ENCODE measurements at regions not wholly inside any gene's neighbourhood (a gene's known extent, or its start where the extent isn't known, plus 50 kb on each side); places are given as distances from the start of the nearest gene placed in this dataset.

DNA sequence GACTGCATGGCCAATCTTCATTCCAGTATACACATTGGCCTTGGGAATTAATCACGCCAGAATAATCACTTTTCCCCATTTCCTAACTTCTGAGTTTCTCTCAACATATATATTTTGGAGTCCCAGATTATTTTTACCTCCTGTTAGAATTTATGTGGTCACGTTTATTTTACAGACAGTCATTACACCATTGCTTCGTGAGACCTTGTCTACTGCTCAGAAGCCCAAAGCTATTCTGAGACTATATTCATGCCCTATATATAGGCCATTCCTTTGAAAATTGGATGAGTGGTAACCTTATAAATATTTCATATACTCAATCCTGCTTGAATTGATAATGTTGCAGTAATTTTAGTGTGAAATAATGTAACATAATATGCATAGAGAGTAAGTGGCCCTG, 610.0 kb upstream of the CDH2 start:
- Mint-ChIP-seq H3K9me3 (no peaks in the 10 kb centered on the region), H3K27me3 (ENCODE audit: low read depth) (no peaks in the 10 kb centered on the region), H3K4me1 (peaks cover 2 to 3% of the 10 kb centered on the region in 2 experiments; a peak in 3 of 4 replicates), H3K36me3 (ENCODE audit: insufficient read depth in 1 of 3, low read depth in 3 of 3) (no peaks in the 10 kb centered on the region), H3K27ac (no peak overlapping the region), H3K4me3 (no peak overlapping the region)
- H2BK12ac ChIP-seq (ENCODE audit: insufficient read length, low read depth, low read length) = no peak overlapping the region
- H3K14ac ChIP-seq (ENCODE audit: insufficient read depth, low read length) = no peak overlapping the region
- H3K4ac ChIP-seq (ENCODE audit: low read depth, low read length) = no peak overlapping the region
- H4K91ac ChIP-seq (ENCODE audit: insufficient read length, low read depth, low read length) = no peak overlapping the region
- H3K9ac ChIP-seq (ENCODE audit: extremely low read depth, insufficient read length, low read length) = no peak overlapping the region
- no peak overlapping the region for H3K4me2 ChIP-seq (ENCODE audit: insufficient read depth, insufficient read length, low read length)
- H2BK20ac ChIP-seq (ENCODE audit: low read depth, low read length, poor library complexity, severe bottlenecking) = no peak overlapping the region
- H3T11ph ChIP-seq (ENCODE audit: low read length) = no peak overlapping the region
- no peaks in the 10 kb centered on the region for H3K79me1 ChIP-seq (ENCODE audit: insufficient read depth, low read depth, low read length, poor library complexity, severe bottlenecking)
- no peaks in the 10 kb centered on the region for H3K4me1 ChIP-seq (ENCODE audit: insufficient read depth, low read length)
- H3K23me2 ChIP-seq (ENCODE audit: insufficient read length, low read depth, low read length, poor library complexity, severe bottlenecking) = no peaks in the 10 kb centered on the region
- H2AK5ac ChIP-seq (ENCODE audit: insufficient read length, low read length) = no peak overlapping the region
- no peaks in the 10 kb centered on the region for H3K9me3 ChIP-seq (ENCODE audit: control insufficient read depth, low read depth, low read length)
- H2BK5ac ChIP-seq (ENCODE audit: insufficient read length, low read length) = no peak overlapping the region
- no peak overlapping the region for H3K56ac ChIP-seq (ENCODE audit: insufficient read length, low read depth, low read length)
- no peak overlapping the region for H4K8ac ChIP-seq (replicated peaks; ENCODE audit: insufficient read length, low read depth, low read length)
- H3K79me2 ChIP-seq (ENCODE audit: insufficient read depth, low read length) = no peaks in the 10 kb centered on the region
- no peak overlapping the region for H3K27ac ChIP-seq (ENCODE audit: insufficient read length, low read depth, low read length)
- no peak overlapping the region for H3K18ac ChIP-seq (ENCODE audit: insufficient read length, low read depth, low read length)
- no peak overlapping the region for H3K23ac ChIP-seq (ENCODE audit: insufficient read length, low read depth, low read length)
- H2AFZ ChIP-seq (ENCODE audit: low read length) = no peak overlapping the region
- WGBS (ENCODE audit: extremely low coverage, insufficient read length, low lambda C conversion rate) = no CpG with 5 or more reads among the region's 3 CpGs
- H4K20me1 ChIP-seq (ENCODE audit: control insufficient read depth, insufficient read depth, insufficient read length) = no peaks in the 10 kb centered on the region
- H4K5ac ChIP-seq (ENCODE audit: insufficient read length, low read depth, low read length) = no peak overlapping the region
- H2BK120ac ChIP-seq (ENCODE audit: low read depth, low read length, poor library complexity, severe bottlenecking) = no peak overlapping the region
- no peak overlapping the region for H2BK15ac ChIP-seq (ENCODE audit: low read depth, low read length)
- TF ChIP-seq, protein P1, sequence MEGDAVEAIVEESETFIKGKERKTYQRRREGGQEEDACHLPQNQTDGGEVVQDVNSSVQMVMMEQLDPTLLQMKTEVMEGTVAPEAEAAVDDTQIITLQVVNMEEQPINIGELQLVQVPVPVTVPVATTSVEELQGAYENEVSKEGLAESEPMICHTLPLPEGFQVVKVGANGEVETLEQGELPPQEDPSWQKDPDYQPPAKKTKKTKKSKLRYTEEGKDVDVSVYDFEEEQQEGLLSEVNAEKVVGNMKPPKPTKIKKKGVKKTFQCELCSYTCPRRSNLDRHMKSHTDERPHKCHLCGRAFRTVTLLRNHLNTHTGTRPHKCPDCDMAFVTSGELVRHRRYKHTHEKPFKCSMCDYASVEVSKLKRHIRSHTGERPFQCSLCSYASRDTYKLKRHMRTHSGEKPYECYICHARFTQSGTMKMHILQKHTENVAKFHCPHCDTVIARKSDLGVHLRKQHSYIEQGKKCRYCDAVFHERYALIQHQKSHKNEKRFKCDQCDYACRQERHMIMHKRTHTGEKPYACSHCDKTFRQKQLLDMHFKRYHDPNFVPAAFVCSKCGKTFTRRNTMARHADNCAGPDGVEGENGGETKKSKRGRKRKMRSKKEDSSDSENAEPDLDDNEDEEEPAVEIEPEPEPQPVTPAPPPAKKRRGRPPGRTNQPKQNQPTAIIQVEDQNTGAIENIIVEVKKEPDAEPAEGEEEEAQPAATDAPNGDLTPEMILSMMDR (conservative IDR thresholded peaks at IDR 0.05) = no peak
- H3K27me3 ChIP-seq (ENCODE audit: insufficient read depth, low read length) = no peaks in the 10 kb centered on the region
- no peak for DNase-seq
